Naive thymus-derived CD4-positive, alpha-beta T cell (primary cell): ENCODE measurements at regions not wholly inside any gene's neighbourhood (a gene's known extent, or its start where the extent isn't known, plus 50 kb on each side); places are given as distances from the start of the nearest gene placed in this dataset.
A peak's percentile ranks its signal among the peaks of the same experiment; 100 is the strongest.

Source experiments
- ATAC-seq: fragments of 150-1000 bp; cut with Tn5 transposase; 2 replicates; pipeline ENCODE4 v1.10.0; 2021; ENCODE audit warnings: mild to moderate bottlenecking, moderate library complexity
- CTCF ChIA-PET: fragments of 350-600 bp; sonication (Branson Sonifier 250); formaldehyde crosslinking; loops from one replicate; lab custom pipeline; 2021; ENCODE audit warnings: antibody characterized with exemption; lab: Charles Lee
- POLR2A ChIA-PET: fragments of 350-600 bp; sonication (Branson Sonifier 250); formaldehyde crosslinking; loops from one replicate; lab custom pipeline; 2021; ENCODE audit warnings: antibody characterized with exemption, inconsistent platforms; lab: Charles Lee
- DNase-seq, 9 donors: peaks; one replicate each; pipeline versions ENCODE4 v3.0.0 to v3.0.0-alpha.2; 2020 to 2022; ENCODE audit warnings: mixed read lengths in 1 of 9
- H3K27ac ChIP-seq: one replicate; pipeline ENCODE4 v1.7.0; 2013; ENCODE audit warnings: mild to moderate bottlenecking, low read depth, low read length, moderate library complexity
- H3K27me3 ChIP-seq, 2 donors: one replicate each; pipeline ENCODE4 v1.7.0; 2013; ENCODE audit warnings: low read length in 2 of 2, mild to moderate bottlenecking in 2 of 2, moderate library complexity in 2 of 2; ENCODE audit not compliant: control insufficient read depth in 2 of 2, insufficient read depth in 2 of 2
- H3K36me3 ChIP-seq, 3 experiments: 1 replicate in 2 of 3; 2 replicates in 1 of 3; pipeline ENCODE4 v1.7.0; 2013; ENCODE audit warnings: low read length in 3 of 3, mild to moderate bottlenecking in 3 of 3, moderate library complexity in 1 of 3; ENCODE audit not compliant: insufficient read depth in 3 of 3, control insufficient read depth in 2 of 3
- H3K4me1 ChIP-seq, 2 donors: one replicate each; pipeline ENCODE4 v1.7.0; 2013; ENCODE audit warnings: low read length in 2 of 2, mild to moderate bottlenecking in 2 of 2, moderate library complexity in 1 of 2; ENCODE audit not compliant: control insufficient read depth in 2 of 2, insufficient read depth in 2 of 2
- H3K4me3 ChIP-seq: 2 replicates; pipeline ENCODE4 v1.7.0; 2013; ENCODE audit warnings: mild to moderate bottlenecking, low read length
- H3K9me3 ChIP-seq, 3 experiments: 1 replicate in 2 of 3; 2 replicates in 1 of 3; pipeline ENCODE4 v1.7.0; 2013; ENCODE audit warnings: low read length in 3 of 3; ENCODE audit not compliant: control insufficient read depth in 2 of 3
- H3K27ac Mint-ChIP-seq, 9 donors: one replicate each; pipeline ENCODE4 v1.8.0; 2020 to 2022; ENCODE audit warnings: mixed read lengths in 9 of 9, mild to moderate bottlenecking in 8 of 9, moderate library complexity in 5 of 9, inconsistent platforms in 2 of 9
- H3K27me3 Mint-ChIP-seq, 5 donors: one replicate each; pipeline ENCODE4 v1.8.0; 2021 to 2022; ENCODE audit warnings: mixed read lengths in 5 of 5, mild to moderate bottlenecking in 1 of 5
- H3K36me3 Mint-ChIP-seq, 5 donors: one replicate each; pipeline ENCODE4 v1.8.0; 2020 to 2022; ENCODE audit warnings: mixed read lengths in 5 of 5, mild to moderate bottlenecking in 3 of 5, inconsistent platforms in 1 of 5
- H3K4me1 Mint-ChIP-seq, 7 donors: one replicate each; pipeline ENCODE4 v1.8.0; 2020 to 2022; ENCODE audit warnings: mixed read lengths in 7 of 7, mild to moderate bottlenecking in 3 of 7, inconsistent platforms in 1 of 7
- H3K4me3 Mint-ChIP-seq, 10 donors: one replicate each; pipeline ENCODE4 v1.8.0; 2020 to 2022; ENCODE audit warnings: mild to moderate bottlenecking in 10 of 10, mixed read lengths in 10 of 10, moderate library complexity in 6 of 10, inconsistent platforms in 2 of 10
- H3K9me3 Mint-ChIP-seq, 11 donors: one replicate each; pipeline ENCODE4 v1.8.0; 2020 to 2022; ENCODE audit warnings: mixed read lengths in 11 of 11, mild to moderate bottlenecking in 4 of 11, inconsistent platforms in 1 of 11, moderate library complexity in 1 of 11
- intact Hi-C, 2 donors: fragments of 100-400 bp; cut with micrococcal nuclease; formaldehyde crosslinking; loops; one replicate each; pipeline ENCODE4 v1.15.1; 2023

DNA sequence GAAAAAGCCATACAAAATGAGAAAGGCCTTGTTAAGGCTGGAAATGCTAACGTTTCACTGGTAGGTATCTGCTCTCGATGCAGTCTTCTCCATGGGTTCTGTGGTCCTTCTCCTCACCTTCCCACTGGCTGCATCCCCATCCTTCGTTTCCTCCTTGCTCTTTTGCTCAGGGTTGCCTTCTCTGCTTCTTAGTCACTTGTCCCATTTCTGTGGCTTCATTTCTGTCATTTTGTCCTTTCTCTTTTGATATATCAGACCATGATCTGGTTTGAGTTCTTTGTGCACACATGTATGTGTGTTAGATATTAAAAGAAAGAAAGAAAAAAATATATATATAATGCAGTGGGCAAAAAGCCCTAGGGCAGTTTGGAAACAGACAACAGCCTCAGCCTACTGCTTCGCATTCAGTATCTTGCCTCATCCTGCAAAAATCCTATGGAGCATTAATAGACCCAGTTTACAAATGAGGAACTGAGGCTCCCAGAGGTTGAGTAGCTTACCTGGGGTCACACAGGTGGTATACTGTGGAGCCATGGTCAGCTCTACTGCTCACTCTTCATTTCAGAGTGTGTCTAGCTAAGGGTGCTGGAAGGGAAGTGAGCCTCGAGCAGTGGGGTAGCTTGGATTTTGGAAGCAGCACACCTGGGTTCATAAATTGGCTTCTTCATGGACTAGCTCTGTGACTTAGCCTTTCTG lies 57.6 kb upstream of the MEDAG start:
- Histone ChIP-seq H3K4me3 (no peak overlapping the region), H3K9me3 (no peaks in the 10 kb centered on the region), H3K27ac (no peak overlapping the region), H3K4me1 (no peaks in the 10 kb centered on the region), H3K27me3 (no peaks in the 10 kb centered on the region), H3K36me3 (no peaks in the 10 kb centered on the region)
- H3K27me3 Mint-ChIP-seq, result peaks cover 0 to 20% (median 4%) of the 10 kb centered on the region in 5 donors
- ChIA-PET CTCF (interaction anchor here (1.2 kb wide), 1 partner anchor 16 kb away, joined by 3 read pairs; no protein-coding TSS in a partner anchor), POLR2A (no interaction called here)
- H3K36me3 Mint-ChIP-seq, result no peaks in the 10 kb centered on the region
- H3K9me3 Mint-ChIP-seq, result peaks cover 0 to 4% (median 0%) of the 10 kb centered on the region in 11 donors
- H3K4me3 Mint-ChIP-seq, result no peak overlapping the region
- ATAC-seq (no peak), DNase-seq (no peak)
- H3K27ac Mint-ChIP-seq, result peak overlapping the region in 1 of 9 donors; percentile 6
- H3K4me1 Mint-ChIP-seq, result peaks cover 0 to 17% (median 0%) of the 10 kb centered on the region in 7 donors
- intact Hi-C loops, result no loop called here

DNA sequence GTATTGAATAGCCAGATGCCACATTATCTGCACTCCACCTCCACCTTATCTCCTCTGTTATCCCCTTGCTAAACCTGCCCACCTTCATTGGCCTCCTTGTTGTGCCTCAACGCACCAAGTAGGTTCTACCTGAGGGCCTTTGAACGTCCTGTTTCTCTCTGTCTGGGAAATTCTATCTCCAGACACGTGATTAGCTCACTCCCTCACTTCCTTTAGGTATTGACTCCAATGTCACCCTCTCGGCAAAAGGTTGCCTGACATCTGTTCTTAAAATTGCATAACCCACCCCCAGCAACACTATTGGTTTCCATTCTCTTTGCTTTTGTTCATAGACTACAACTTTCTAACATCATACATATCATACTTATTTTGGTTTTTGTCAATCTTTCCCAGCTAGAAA lies 56.5 kb upstream of the MEDAG start:
- intact Hi-C loops, result no loop called here
- ChIA-PET CTCF (interaction anchor here (1.2 kb wide), 1 partner anchor 15 kb away, joined by 3 read pairs; no protein-coding TSS in a partner anchor), POLR2A (no interaction called here)
- Histone ChIP-seq H3K4me1 (no peaks in the 10 kb centered on the region), H3K36me3 (no peaks in the 10 kb centered on the region), H3K27ac (no peak overlapping the region), H3K4me3 (no peak overlapping the region), H3K27me3 (no peaks in the 10 kb centered on the region), H3K9me3 (no peaks in the 10 kb centered on the region)
- Mint-ChIP-seq H3K27ac (peak overlapping the region in 1 of 9 donors; percentile 1), H3K9me3 (peaks cover 0 to 4% (median 0%) of the 10 kb centered on the region in 11 donors), H3K36me3 (no peaks in the 10 kb centered on the region), H3K27me3 (peaks cover 0 to 20% (median 4%) of the 10 kb centered on the region in 5 donors), H3K4me3 (no peak overlapping the region), H3K4me1 (peaks cover 0 to 17% (median 0%) of the 10 kb centered on the region in 7 donors)
- no peak for ATAC-seq
- DNase-seq, result no peak

DNA sequence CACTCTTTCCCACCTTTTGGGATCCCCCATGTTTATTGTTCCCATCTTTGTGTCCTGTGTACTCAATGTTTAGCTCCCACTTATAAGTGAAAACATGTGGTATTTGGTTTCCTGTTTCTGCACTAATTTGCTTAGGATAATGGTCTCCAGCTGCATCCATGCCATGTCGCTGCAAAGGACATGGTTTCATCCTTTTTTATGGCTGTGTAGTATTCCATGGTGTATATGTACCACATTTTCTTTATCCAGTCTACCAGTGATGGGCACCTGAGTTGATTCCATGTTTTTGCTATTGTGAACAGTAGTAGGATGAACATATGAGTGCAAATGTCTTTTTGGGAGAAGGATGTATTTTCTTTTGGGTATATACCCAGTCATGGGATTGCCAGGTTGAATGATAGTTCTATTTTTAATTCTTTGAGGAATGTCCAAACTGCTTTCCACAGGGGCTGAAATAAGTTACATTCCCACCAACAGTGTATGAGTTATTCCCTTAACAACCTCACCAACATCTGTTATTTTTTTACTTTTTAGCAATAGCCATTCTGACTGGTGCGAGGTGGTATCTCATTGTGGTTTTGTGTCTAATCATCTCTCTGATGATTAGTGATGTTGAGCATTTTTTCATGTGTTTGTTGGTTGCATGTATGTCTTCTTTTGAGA lies 55.7 kb upstream of the MEDAG start:
- no peak overlapping the region for H3K4me3 ChIP-seq
- Mint-ChIP-seq H3K27me3 (peaks cover 0 to 20% (median 4%) of the 10 kb centered on the region in 5 donors), H3K4me1 (peaks cover 0 to 15% (median 0%) of the 10 kb centered on the region in 7 donors), H3K27ac (no peak overlapping the region), H3K36me3 (no peaks in the 10 kb centered on the region), H3K9me3 (peaks cover 0 to 4% (median 0%) of the 10 kb centered on the region in 11 donors), H3K4me3 (no peak overlapping the region)
- POLR2A ChIA-PET, result no interaction called here
- no peak for ATAC-seq
- H3K9me3 ChIP-seq, result no peaks in the 10 kb centered on the region
- H3K27me3 ChIP-seq, result no peaks in the 10 kb centered on the region
- no peaks in the 10 kb centered on the region for H3K4me1 ChIP-seq
- no peak for DNase-seq
- intact Hi-C loops, result no loop called here
- no peaks in the 10 kb centered on the region for H3K36me3 ChIP-seq
- no peak overlapping the region for H3K27ac ChIP-seq
- CTCF ChIA-PET, result no interaction called here

DNA sequence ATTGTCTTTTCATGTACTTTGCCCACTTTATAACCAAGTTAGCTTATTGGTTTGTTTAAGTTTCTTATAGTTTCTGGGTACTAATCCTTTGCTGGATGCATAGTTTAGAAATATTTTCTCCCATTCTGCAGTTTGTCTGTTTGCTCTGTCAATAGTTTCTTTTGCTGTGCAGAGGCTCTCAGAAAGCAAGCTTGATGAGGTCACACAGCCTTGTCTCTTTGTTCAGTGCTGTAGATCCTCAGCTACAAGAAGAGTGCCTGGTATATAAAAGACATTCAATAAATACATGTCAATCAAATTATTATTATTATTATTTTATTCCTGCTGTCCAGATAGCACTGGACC lies 55.2 kb upstream of the MEDAG start:
- CTCF ChIA-PET, result interaction anchor here (0.6 kb wide), 1 partner anchor 207 kb away, joined by 3 read pairs; no protein-coding TSS in a partner anchor

DNA sequence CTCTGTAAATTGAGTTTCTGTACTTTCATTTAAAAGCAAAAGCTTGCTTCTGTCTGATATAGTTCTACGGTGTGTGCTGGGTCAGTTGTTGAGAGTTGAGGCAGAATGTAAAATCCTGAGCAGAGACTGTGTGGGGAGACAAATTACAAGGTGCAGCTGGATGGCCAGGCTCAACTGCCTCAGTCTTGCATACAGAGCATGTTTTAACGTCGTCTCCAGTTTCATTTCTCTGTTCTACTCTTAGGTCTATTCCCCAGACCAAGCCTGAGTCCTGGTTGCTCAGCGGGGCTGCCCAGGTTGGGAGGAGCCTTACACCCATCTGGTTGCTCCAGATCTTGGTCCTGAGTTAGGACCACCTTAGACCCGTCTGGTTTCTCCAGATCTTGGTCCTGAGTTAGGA lies 54.4 kb upstream of the MEDAG start:
- H3K36me3 Mint-ChIP-seq, result no peaks in the 10 kb centered on the region
- DNase-seq, result no peak
- ChIA-PET CTCF (no interaction called here), POLR2A (no interaction called here)
- no peaks in the 10 kb centered on the region for H3K4me1 ChIP-seq
- H3K27ac Mint-ChIP-seq, result no peak overlapping the region
- peaks cover 0 to 4% (median 0%) of the 10 kb centered on the region in 11 donors for H3K9me3 Mint-ChIP-seq
- H3K4me3 ChIP-seq, result no peak overlapping the region
- intact Hi-C loops, result no loop called here
- H3K4me3 Mint-ChIP-seq, result no peak overlapping the region
- H3K27me3 ChIP-seq, result no peaks in the 10 kb centered on the region
- peaks cover 0 to 21% (median 4%) of the 10 kb centered on the region in 5 donors for H3K27me3 Mint-ChIP-seq
- peaks cover 0 to 10% (median 0%) of the 10 kb centered on the region in 7 donors for H3K4me1 Mint-ChIP-seq
- ATAC-seq, result no peak
- no peak overlapping the region for H3K27ac ChIP-seq
- no peaks in the 10 kb centered on the region for H3K9me3 ChIP-seq
- H3K36me3 ChIP-seq, result no peaks in the 10 kb centered on the region

More for the DNA sequence above, 55.2 kb upstream of the MEDAG start:
- no peak for ATAC-seq
- H3K27me3 ChIP-seq, result no peaks in the 10 kb centered on the region
- H3K36me3 ChIP-seq, result no peaks in the 10 kb centered on the region
- H3K4me1 Mint-ChIP-seq, result peaks cover 0 to 10% (median 0%) of the 10 kb centered on the region in 7 donors
- no peak overlapping the region for H3K4me3 ChIP-seq
- POLR2A ChIA-PET, result no interaction called here
- H3K27ac Mint-ChIP-seq, result no peak overlapping the region
- DNase-seq, result no peak
- H3K4me3 Mint-ChIP-seq, result no peak overlapping the region
- no peak overlapping the region for H3K27ac ChIP-seq
- intact Hi-C loops, result no loop called here
- H3K27me3 Mint-ChIP-seq, result peaks cover 0 to 20% (median 4%) of the 10 kb centered on the region in 5 donors
- H3K4me1 ChIP-seq, result no peaks in the 10 kb centered on the region
- peaks cover 0 to 4% (median 0%) of the 10 kb centered on the region in 11 donors for H3K9me3 Mint-ChIP-seq
- no peaks in the 10 kb centered on the region for H3K9me3 ChIP-seq
- H3K36me3 Mint-ChIP-seq, result no peaks in the 10 kb centered on the region

DNA sequence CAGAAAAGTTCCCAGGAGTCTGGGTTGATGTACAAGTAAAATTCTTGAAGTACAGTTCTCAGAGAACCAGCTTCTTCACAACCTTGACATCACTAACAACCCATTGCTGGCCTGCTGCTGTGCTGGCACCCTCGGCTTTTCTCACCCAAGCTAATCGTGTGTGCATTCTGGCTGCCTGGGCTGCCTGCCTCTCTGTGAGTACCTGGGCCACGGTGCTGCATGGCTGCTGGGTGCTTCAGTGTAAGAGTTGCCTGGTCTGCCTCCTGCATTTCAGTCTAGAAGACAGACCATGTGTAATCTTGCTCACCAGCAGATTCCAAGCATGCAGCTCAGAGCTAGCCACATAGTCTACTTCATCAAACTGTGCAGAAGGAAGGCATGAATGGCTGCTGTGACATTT lies 50.5 kb upstream of the MEDAG start:
- Mint-ChIP-seq H3K27ac (no peak overlapping the region), H3K27me3 (peaks cover 0 to 20% (median 4%) of the 10 kb centered on the region in 5 donors), H3K4me3 (no peak overlapping the region), H3K9me3 (peaks cover 0 to 3% (median 0%) of the 10 kb centered on the region in 11 donors), H3K4me1 (peaks cover 0 to 2% (median 0%) of the 10 kb centered on the region in 7 donors), H3K36me3 (no peaks in the 10 kb centered on the region)
- Histone ChIP-seq H3K4me3 (no peak overlapping the region), H3K27ac (no peak overlapping the region), H3K36me3 (no peaks in the 10 kb centered on the region), H3K27me3 (no peaks in the 10 kb centered on the region), H3K9me3 (no peaks in the 10 kb centered on the region), H3K4me1 (no peaks in the 10 kb centered on the region)
- intact Hi-C loops, result no loop called here
- POLR2A ChIA-PET, result no interaction called here
- CTCF ChIA-PET, result no interaction called here
- no peak for DNase-seq
- no peak for ATAC-seq
